ENCODE measurements at regions not wholly inside any gene's neighbourhood (a gene's known extent, or its start where the extent isn't known, plus 50 kb on each side); places are given as distances from the start of the nearest gene placed in this dataset.

DNA sequence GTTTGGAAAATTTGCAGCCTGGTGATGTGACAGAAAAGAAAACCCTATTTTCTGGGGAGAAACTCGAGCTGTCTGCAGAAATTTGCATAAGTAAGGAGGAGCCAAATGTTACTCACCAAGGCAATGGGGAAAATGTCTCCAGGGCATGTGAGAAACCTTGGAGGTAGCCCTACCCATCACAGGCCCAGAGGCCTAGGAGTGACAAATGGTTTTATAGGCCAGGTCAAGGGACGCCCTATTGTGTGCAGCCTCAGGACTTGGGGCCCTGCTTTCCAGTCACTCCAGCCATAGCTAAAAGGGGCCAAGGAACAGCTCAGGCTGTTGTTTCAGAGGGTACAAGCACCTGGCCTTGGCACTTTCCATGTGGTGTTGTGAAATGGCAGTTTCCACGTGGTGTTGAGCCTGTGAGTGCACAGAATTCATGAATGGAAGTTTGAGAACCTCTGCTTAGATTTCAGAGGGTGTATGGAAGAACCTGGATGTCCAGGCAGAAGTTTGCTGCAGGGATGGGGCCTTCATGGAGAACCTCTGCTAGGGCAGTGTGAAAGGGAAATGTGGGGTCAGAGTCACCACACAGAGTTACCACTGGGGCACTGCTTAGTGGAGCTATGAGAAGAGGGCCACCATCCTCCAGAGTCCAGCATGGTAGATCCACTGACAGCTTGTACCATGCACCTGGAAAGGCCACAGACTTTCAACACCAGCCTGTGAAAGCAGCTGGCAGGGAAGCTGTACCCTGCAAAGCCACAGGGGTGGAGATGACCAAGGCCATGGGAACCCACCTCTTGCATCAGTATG lies 637.6 kb upstream of the EPHA5 start:
- no peaks in the 10 kb centered on the region for H3K4me1 ChIP-seq
- TF ChIP-seq, protein P1, sequence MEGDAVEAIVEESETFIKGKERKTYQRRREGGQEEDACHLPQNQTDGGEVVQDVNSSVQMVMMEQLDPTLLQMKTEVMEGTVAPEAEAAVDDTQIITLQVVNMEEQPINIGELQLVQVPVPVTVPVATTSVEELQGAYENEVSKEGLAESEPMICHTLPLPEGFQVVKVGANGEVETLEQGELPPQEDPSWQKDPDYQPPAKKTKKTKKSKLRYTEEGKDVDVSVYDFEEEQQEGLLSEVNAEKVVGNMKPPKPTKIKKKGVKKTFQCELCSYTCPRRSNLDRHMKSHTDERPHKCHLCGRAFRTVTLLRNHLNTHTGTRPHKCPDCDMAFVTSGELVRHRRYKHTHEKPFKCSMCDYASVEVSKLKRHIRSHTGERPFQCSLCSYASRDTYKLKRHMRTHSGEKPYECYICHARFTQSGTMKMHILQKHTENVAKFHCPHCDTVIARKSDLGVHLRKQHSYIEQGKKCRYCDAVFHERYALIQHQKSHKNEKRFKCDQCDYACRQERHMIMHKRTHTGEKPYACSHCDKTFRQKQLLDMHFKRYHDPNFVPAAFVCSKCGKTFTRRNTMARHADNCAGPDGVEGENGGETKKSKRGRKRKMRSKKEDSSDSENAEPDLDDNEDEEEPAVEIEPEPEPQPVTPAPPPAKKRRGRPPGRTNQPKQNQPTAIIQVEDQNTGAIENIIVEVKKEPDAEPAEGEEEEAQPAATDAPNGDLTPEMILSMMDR (IDR thresholded peaks at IDR 0.05): no peak
- no peak for TF ChIP-seq POLR2A (IDR thresholded peaks at IDR 0.05)
- intact Hi-C loops (cut with DNase I; ENCODE audit: low total_unique reads): no loop called here
- H3K36me3 ChIP-seq: no peaks in the 10 kb centered on the region
- peaks cover 0 to 8% of the 10 kb centered on the region in 2 donors for H3K9me3 ChIP-seq
- H3K4me3 ChIP-seq: no peak overlapping the region
- no peaks in the 10 kb centered on the region for H3K27me3 ChIP-seq
- no peak overlapping the region for H3K27ac ChIP-seq
- no peak for DNase-seq (ENCODE audit: low spot score in 2 of 2)

DNA sequence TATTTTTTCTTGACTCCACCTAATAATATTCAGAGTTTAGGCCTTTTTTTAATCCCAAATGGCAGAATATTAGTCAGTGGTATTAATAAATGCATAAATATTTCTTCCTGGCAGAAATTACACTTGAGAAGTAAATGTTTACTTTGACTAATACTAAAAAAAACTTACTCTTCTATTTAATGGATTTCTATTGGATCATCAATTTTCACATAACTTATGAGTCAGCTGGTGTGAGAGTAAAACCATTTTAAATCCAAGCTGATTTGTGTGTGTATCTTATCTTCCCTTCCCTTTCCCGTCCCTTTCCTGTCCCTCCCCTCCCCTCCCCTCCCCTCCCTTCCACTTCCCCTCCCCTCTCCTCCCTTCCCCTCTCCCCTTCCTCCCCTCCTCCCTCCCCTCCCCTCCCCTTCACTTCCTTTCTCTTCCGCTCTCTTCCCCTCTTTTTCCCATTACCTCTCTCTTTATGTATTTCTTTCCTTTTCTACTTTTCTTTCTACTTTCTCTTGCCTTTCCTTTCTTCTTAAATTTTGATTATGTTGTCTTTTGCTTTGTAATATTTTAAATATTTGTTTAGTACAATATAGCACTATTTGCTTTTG lies 630.1 kb upstream of the EPHA5 start:
- Histone ChIP-seq H3K27ac (no peak overlapping the region), H3K9me3 (no peaks in the 10 kb centered on the region), H3K4me3 (no peak overlapping the region), H3K4me1 (no peaks in the 10 kb centered on the region), H3K36me3 (no peaks in the 10 kb centered on the region), H3K27me3 (no peaks in the 10 kb centered on the region)
- TF ChIP-seq POLR2A (IDR thresholded peaks at IDR 0.05) (no peak), POLR2AphosphoS5 (IDR thresholded peaks at IDR 0.05) (no peak)
- TF ChIP-seq, protein P1 (IDR thresholded peaks at IDR 0.05): no peak
- DNase-seq (ENCODE audit: low spot score in 2 of 2): no peak
- intact Hi-C loops (cut with DNase I; ENCODE audit: low total_unique reads): no loop called here

DNA sequence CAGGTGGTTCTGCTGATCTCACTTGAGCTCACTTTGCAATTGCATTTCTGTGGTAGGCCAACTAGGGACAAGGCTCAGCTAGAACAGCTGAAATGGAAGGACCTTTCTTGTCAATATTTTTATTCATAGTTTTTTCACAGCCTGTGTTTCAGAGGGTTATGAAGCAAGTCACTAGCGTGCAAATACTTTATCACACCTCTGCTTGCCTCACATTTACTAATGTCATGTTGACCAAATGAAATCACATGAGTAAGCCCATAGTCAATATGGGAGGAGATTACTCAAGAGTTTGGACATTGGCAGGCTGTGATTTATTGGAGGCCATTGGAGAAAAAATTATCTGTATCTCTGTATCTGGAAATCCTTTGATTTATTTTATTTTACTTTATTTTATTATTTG lies 628.3 kb upstream of the EPHA5 start:
- Histone ChIP-seq H3K4me3 (no peak overlapping the region), H3K36me3 (no peaks in the 10 kb centered on the region), H3K27ac (no peak overlapping the region), H3K9me3 (no peaks in the 10 kb centered on the region), H3K27me3 (no peaks in the 10 kb centered on the region), H3K4me1 (no peaks in the 10 kb centered on the region)
- intact Hi-C loops (cut with DNase I; ENCODE audit: low total_unique reads): no loop called here
- DNase-seq (ENCODE audit: low spot score in 2 of 2): no peak
- no peak for TF ChIP-seq POLR2AphosphoS5 (IDR thresholded peaks at IDR 0.05)
- TF ChIP-seq, protein P1 (IDR thresholded peaks at IDR 0.05): no peak

DNA sequence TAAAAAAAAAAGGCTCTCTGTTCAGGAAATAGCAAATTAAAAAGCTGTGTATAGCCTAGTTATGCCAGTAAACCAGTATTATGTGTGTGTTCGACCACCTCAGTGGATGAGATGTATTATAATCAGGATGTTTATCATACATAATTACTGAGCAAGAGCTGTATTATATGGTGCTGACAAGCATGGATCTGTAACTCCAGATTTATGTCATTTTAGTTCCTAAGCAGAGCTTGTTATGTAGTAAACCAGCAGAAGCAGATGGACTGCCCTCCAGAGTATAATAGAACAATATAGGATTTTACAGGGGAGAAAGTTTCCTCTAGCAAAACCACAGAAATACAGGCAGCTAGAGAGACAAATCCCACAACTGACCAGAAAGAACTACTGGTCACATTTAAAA lies 627.4 kb upstream of the EPHA5 start:
- Histone ChIP-seq H3K4me1 (no peaks in the 10 kb centered on the region), H3K9me3 (no peaks in the 10 kb centered on the region), H3K27me3 (no peaks in the 10 kb centered on the region), H3K4me3 (no peak overlapping the region), H3K36me3 (no peaks in the 10 kb centered on the region), H3K27ac (no peak overlapping the region)
- intact Hi-C loops (cut with DNase I; ENCODE audit: low total_unique reads): no loop called here
- DNase-seq (ENCODE audit: low spot score in 2 of 2): no peak
- TF ChIP-seq POLR2A (IDR thresholded peaks at IDR 0.05): no peak
- TF ChIP-seq POLR2AphosphoS5 (IDR thresholded peaks at IDR 0.05): no peak
- TF ChIP-seq, protein P1 (IDR thresholded peaks at IDR 0.05): no peak

DNA sequence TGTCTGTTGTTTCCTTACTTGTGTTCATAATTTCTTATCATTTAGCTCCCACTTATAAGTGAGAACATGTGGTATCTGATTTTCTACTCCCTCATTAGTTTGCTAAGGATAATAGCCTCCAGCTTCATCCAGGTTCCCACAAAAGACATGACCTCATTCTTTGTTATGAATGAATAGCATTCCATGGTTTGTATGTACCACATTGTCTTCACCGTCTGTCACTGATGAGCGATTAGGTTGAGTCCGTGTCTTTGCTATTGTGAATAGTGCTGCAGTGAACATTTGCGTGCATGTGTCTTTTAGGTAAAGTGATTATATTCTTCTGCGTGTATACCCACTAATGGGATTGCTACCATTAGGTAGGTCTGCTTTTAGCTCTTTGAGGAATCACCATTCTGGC lies 624.3 kb upstream of the EPHA5 start:
- Histone ChIP-seq H3K4me3 (no peak overlapping the region), H3K9me3 (no peaks in the 10 kb centered on the region), H3K4me1 (no peaks in the 10 kb centered on the region), H3K36me3 (no peaks in the 10 kb centered on the region), H3K27ac (no peak overlapping the region), H3K27me3 (no peaks in the 10 kb centered on the region)
- no peak for TF ChIP-seq POLR2A (IDR thresholded peaks at IDR 0.05)
- TF ChIP-seq POLR2AphosphoS5 (IDR thresholded peaks at IDR 0.05): no peak
- TF ChIP-seq, protein P1 (IDR thresholded peaks at IDR 0.05): no peak
- intact Hi-C loops (cut with DNase I; ENCODE audit: low total_unique reads): no loop called here
- DNase-seq (ENCODE audit: low spot score in 2 of 2): no peak

All from breast epithelium (tissue), 4 donors.